Peyer's patch (tissue), 4 donors: ENCODE measurements at regions not wholly inside any gene's neighbourhood (a gene's known extent, or its start where the extent isn't known, plus 50 kb on each side); places are given as distances from the start of the nearest gene placed in this dataset.

Source experiments
- DNase-seq, 3 donors: peaks; one replicate each; pipeline ENCODE4 v3.0.0-alpha.2; 2017 to 2019
- H3K27ac ChIP-seq, 4 donors: fragments of 200-600 bp; sonication (generic); one replicate each; pipeline ENCODE4 v1.5.1; 2016 to 2019
- H3K27me3 ChIP-seq, 2 donors: fragments of 200-600 bp; sonication (generic); one replicate each; pipeline ENCODE4 v1.5.1; 2019
- H3K36me3 ChIP-seq, 3 donors: fragments of 200-600 bp; sonication (generic); one replicate each; pipeline ENCODE4 v1.5.1; 2016 to 2019
- H3K4me1 ChIP-seq, 4 donors: fragments of 200-600 bp; sonication (generic); one replicate each; pipeline ENCODE4 v1.5.1; 2016 to 2019
- H3K4me3 ChIP-seq, 4 donors: fragments of 200-600 bp; sonication (generic); 1 replicate in 3 of 4; 2 replicates in 1 of 4; pipeline ENCODE4 v1.5.1; 2016 to 2019; ENCODE audit warnings: mild to moderate bottlenecking in 1 of 4
- H3K9me3 ChIP-seq, 4 donors: fragments of 200-600 bp; sonication (generic); one replicate each; pipeline ENCODE4 v1.5.1; 2016 to 2019; ENCODE audit warnings: mild to moderate bottlenecking in 1 of 4
- POLR2A ChIP-seq, 2 donors: fragments of 450-650 bp; IDR thresholded peaks; one replicate each; pipeline ENCODE4 v1.5.1; 2017; ENCODE audit warnings: antibody characterized with exemption in 2 of 2, mild to moderate bottlenecking in 2 of 2, moderate library complexity in 2 of 2
- TF ChIP-seq, protein P1 (sequence below), 6 experiments: fragments of 450-650 bp in 4 of 6; fragments of 200-600 bp in 2 of 6; sonication (generic) in 1 of 6; IDR thresholded peaks; one replicate each; pipeline ENCODE4 v1.5.1; 2017 to 2019; ENCODE audit warnings: antibody characterized with exemption in 6 of 6, mild to moderate bottlenecking in 3 of 6, moderate library complexity in 1 of 6

- H3K27ac ChIP-seq, result no peak overlapping the region
- no peak for TF ChIP-seq POLR2A (IDR thresholded peaks at IDR 0.05)
- TF ChIP-seq, protein P1, sequence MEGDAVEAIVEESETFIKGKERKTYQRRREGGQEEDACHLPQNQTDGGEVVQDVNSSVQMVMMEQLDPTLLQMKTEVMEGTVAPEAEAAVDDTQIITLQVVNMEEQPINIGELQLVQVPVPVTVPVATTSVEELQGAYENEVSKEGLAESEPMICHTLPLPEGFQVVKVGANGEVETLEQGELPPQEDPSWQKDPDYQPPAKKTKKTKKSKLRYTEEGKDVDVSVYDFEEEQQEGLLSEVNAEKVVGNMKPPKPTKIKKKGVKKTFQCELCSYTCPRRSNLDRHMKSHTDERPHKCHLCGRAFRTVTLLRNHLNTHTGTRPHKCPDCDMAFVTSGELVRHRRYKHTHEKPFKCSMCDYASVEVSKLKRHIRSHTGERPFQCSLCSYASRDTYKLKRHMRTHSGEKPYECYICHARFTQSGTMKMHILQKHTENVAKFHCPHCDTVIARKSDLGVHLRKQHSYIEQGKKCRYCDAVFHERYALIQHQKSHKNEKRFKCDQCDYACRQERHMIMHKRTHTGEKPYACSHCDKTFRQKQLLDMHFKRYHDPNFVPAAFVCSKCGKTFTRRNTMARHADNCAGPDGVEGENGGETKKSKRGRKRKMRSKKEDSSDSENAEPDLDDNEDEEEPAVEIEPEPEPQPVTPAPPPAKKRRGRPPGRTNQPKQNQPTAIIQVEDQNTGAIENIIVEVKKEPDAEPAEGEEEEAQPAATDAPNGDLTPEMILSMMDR (IDR thresholded peaks at IDR 0.05), result no peak
- H3K4me1 ChIP-seq, result peaks cover 4 to 41% (median 16%) of the 10 kb centered on the region in 4 donors
- H3K4me3 ChIP-seq, result no peak overlapping the region
- H3K27me3 ChIP-seq, result no peaks in the 10 kb centered on the region
- H3K36me3 ChIP-seq, result no peaks in the 10 kb centered on the region
- H3K9me3 ChIP-seq, result no peaks in the 10 kb centered on the region
- DNase-seq, result peak in 2 of 3 donors; percentile 45 to 46
These were observed 84.8 kb downstream of the IRF8 start for GRCh38 chr16:85983606-85984230.

GRCh38 chr16:85984231-85984880 lies 85.4 kb downstream of the IRF8 start:
- no peak for TF ChIP-seq POLR2A (IDR thresholded peaks at IDR 0.05)
- TF ChIP-seq, protein P1 (IDR thresholded peaks at IDR 0.05), result no peak
- no peak overlapping the region for H3K4me3 ChIP-seq
- DNase-seq, result peak in 1 of 3 donors; percentile 42
- peak overlapping the region in 2 of 4 donors; percentile 61 to 81 for H3K27ac ChIP-seq
- H3K36me3 ChIP-seq, result no peaks in the 10 kb centered on the region
- no peaks in the 10 kb centered on the region for H3K27me3 ChIP-seq
- H3K9me3 ChIP-seq, result no peaks in the 10 kb centered on the region
- H3K4me1 ChIP-seq, result peaks cover 7 to 37% (median 16%) of the 10 kb centered on the region in 4 donors

- no peaks in the 10 kb centered on the region for H3K9me3 ChIP-seq
- no peaks in the 10 kb centered on the region for H3K27me3 ChIP-seq
- H3K36me3 ChIP-seq, result no peaks in the 10 kb centered on the region
- TF ChIP-seq POLR2A (IDR thresholded peaks at IDR 0.05), result no peak
- TF ChIP-seq, protein P1 (IDR thresholded peaks at IDR 0.05), result no peak
- peaks cover 8 to 37% (median 18%) of the 10 kb centered on the region in 4 donors for H3K4me1 ChIP-seq
- DNase-seq, result peak in 2 of 3 donors; percentile 61 to 64
- H3K4me3 ChIP-seq, result peak overlapping the region in 1 of 4 donors; percentile 0
- H3K27ac ChIP-seq, result peak overlapping the region in 2 of 4 donors; percentile 61 to 81
These were observed 86.0 kb downstream of the IRF8 start for GRCh38 chr16:85984947-85985451.

- peak overlapping the region in 2 of 4 donors; percentile 35 to 37 for H3K4me3 ChIP-seq
- H3K4me1 ChIP-seq, result peaks cover 8 to 37% (median 18%) of the 10 kb centered on the region in 4 donors
- TF ChIP-seq, protein P1 (IDR thresholded peaks at IDR 0.05), result peak in 5 of 6 experiments; percentile 51 to 75 (median 62)
- peak; percentile 31 to 38 for TF ChIP-seq POLR2A (IDR thresholded peaks at IDR 0.05)
These were observed 88.2 kb downstream of the IRF8 start for GRCh38 chr16:85986931-85987749.

DNA sequence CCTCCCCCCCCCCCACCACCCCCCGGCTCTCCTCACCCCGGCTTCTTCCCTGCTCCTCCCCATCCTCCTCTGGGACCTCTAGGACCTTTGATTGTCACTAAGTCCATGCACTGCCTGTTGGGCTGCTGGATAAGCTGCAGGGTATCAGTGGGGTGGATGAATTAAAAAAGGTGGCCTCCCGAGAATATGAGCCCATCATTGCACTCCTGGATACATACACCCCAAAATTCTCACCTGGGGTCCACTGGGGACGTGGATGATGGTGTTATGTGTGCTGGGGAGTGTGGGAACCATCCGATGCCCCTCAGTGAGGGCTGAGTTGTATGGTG lies 88.8 kb downstream of the IRF8 start:
- no peaks in the 10 kb centered on the region for H3K27me3 ChIP-seq
- TF ChIP-seq, protein P1 (IDR thresholded peaks at IDR 0.05), result peak in 1 of 6 experiments; percentile 5
- no peak for TF ChIP-seq POLR2A (IDR thresholded peaks at IDR 0.05)
- no peaks in the 10 kb centered on the region for H3K36me3 ChIP-seq
- H3K4me3 ChIP-seq, result no peak overlapping the region
- peaks cover 8 to 37% (median 18%) of the 10 kb centered on the region in 4 donors for H3K4me1 ChIP-seq
- H3K9me3 ChIP-seq, result no peaks in the 10 kb centered on the region
- DNase-seq, result no peak
- peak overlapping the region in 1 of 4 donors; percentile 82 for H3K27ac ChIP-seq

More at GRCh38 chr16:85986931-85987749, 88.2 kb downstream of the IRF8 start:
- no peaks in the 10 kb centered on the region for H3K36me3 ChIP-seq
- H3K9me3 ChIP-seq, result no peaks in the 10 kb centered on the region
- no peaks in the 10 kb centered on the region for H3K27me3 ChIP-seq
- DNase-seq, result peak in 2 of 3 donors; percentile 77 to 79
- H3K27ac ChIP-seq, result peak overlapping the region; percentile 27 to 82 (median 72)
